Retinal pigment epithelial cell (primary cell): ENCODE measurements at regions not wholly inside any gene's neighbourhood (a gene's known extent, or its start where the extent isn't known, plus 50 kb on each side); places are given as distances from the start of the nearest gene placed in this dataset.
"Not testable (repeated sequence)": the region's sequence is repeated elsewhere in the genome, so short reads cannot be mapped to it uniquely, and the experiment has no call there.

Experiments
- DNase-seq: peaks from one replicate; pipeline ENCODE4 v3.0.0-alpha.2; 2010; ENCODE audit warnings: low read depth
- H3K4me3 ChIP-seq: 2 replicates; pipeline ENCODE4 v1.5.1; 2011; ENCODE audit warnings: mild to moderate bottlenecking, low read length, control low read depth, moderate library complexity
- TF ChIP-seq, protein P1 (sequence below): conservative IDR thresholded peaks from 2 replicates; pipeline ENCODE4 v1.5.1; 2011; ENCODE audit warnings: low read depth, low read length, control low read depth, inconsistent platforms

- TF ChIP-seq, protein P1, sequence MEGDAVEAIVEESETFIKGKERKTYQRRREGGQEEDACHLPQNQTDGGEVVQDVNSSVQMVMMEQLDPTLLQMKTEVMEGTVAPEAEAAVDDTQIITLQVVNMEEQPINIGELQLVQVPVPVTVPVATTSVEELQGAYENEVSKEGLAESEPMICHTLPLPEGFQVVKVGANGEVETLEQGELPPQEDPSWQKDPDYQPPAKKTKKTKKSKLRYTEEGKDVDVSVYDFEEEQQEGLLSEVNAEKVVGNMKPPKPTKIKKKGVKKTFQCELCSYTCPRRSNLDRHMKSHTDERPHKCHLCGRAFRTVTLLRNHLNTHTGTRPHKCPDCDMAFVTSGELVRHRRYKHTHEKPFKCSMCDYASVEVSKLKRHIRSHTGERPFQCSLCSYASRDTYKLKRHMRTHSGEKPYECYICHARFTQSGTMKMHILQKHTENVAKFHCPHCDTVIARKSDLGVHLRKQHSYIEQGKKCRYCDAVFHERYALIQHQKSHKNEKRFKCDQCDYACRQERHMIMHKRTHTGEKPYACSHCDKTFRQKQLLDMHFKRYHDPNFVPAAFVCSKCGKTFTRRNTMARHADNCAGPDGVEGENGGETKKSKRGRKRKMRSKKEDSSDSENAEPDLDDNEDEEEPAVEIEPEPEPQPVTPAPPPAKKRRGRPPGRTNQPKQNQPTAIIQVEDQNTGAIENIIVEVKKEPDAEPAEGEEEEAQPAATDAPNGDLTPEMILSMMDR = no peak
- H3K4me3 ChIP-seq = no peak overlapping the region
- no peak for DNase-seq
These were observed 354.0 kb upstream of the RGS17 start for GRCh38 chr6:153485072-153485471.

- TF ChIP-seq, protein P1 = no peak
- H3K4me3 ChIP-seq = no peak overlapping the region
- DNase-seq = no peak
These were observed 353.0 kb upstream of the RGS17 start for GRCh38 chr6:153484056-153484455.

DNA sequence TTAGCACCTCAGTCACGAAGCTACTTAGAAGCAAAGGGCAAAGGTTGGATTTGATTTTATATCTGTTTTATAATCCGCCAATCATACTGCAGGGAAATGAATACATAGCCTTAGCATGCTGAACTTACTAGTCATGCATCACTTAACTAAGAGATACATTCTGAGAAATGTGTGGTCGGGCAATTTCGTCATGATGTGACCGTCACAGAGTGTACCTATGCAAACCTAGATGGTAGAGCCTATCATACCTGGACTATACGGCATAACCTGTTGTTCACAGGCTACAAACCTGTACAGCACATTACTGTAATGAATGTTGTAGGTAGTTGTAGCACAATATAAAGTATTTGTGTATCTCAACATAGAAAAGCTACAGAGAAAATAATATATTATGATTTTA lies 345.2 kb upstream of the RGS17 start:
- no peak overlapping the region for H3K4me3 ChIP-seq
- no peak for DNase-seq
- TF ChIP-seq, protein P1 = no peak

DNA sequence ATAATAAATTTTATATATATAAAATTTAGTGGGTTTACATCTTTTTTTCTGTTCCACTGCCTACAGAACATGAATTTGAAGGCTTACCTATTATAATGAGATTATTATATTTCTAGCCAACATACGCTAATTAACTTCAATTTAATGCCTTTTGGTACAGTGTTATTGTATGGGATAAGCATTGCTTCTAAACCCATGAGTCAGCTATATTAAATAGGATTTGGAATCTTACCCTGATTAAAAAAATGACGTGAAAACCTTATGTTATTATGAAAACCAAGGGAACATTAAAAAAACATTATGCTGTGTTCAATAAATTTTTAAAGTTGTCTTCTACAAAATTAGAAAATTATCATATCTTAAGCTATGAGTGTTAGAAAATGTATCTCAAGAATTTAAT lies 334.0 kb upstream of the RGS17 start:
- no peak overlapping the region for H3K4me3 ChIP-seq
- DNase-seq = no peak
- TF ChIP-seq, protein P1 = no peak

DNA sequence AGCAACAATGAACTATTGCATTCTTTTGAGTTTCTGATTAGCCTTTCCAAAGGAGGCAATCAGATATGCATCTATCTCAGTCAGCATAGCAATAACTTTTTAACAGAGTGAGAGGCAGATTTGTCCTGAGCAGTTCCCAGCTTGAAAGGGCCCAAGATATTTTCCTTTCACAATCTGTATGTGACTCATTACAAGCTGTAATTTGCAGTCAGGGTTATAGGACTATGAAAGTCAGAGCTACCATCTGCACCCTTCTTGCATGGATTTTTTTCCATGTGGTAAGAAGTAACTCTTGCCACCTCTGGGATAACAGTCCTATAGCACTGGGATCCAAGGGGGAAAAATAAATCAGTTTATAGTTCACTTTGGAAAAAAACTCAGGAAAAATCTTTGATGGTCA lies 318.2 kb upstream of the RGS17 start:
- no peak for DNase-seq
- no peak overlapping the region for H3K4me3 ChIP-seq
- TF ChIP-seq, protein P1 = no peak

DNA sequence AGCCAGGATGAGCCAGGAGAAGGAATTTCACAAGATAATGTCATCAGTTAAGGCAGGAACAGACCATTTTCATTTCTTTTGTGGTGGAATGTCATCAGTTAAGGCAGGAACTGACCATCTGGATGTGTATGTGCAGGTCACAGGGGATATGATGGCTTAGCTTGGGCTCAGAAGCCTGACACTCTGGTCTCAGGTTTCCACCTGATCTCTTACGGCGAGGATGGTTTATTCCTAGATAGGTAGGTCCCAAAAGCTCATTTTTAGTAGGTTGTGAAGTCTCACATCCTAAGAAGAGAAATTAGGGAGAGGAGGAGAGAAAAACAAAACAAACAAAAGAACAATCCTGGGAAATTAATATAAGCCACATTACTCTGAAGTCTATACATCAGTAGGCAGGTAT lies 311.7 kb upstream of the RGS17 start:
- not testable (repeated sequence) for DNase-seq, H3K4me3 ChIP-seq

DNA sequence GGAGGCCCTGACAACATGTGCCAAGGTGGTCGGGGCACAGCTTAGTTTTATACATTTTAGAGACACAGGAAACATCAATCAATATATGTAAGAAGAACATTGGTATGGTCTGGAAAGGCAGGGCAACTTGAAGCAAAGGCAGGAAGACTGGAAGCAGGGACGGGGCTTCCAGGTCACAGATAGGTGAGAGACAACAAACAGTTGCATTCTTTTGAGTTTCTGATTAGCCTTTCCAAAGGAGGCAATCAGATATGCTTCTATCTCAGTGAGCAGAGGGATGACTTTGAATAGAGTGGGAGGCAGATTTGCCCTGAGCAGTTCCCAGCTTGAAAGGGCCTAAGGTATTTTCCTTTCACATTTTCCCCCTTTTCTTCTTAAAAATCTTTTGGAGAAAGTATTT lies 311.0 kb upstream of the RGS17 start:
- TF ChIP-seq, protein P1 = no peak
- DNase-seq = no peak
- no peak overlapping the region for H3K4me3 ChIP-seq

DNA sequence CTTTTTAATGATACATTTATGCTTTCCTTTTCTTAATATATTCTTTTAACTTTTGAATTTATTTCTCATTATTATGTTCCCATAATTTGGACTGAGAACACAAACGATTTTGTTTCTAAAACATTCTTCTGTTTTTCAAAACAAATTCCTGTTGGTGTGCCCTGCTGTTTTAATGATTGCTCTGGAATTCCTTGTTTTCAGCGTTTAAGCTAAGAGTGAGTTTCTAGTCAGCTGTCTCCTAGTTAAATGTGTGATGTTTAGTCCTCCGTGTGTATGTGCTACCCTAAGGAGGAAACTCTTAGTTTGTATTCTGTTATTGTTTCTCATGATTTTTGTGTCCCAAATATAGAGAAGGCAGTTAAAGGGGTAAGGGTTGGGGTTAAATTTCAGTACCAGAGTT lies 306.1 kb upstream of the RGS17 start:
- DNase-seq = no peak
- TF ChIP-seq, protein P1 = no peak
- no peak overlapping the region for H3K4me3 ChIP-seq
